ENCODE measurements at regions not wholly inside any gene's neighbourhood (a gene's known extent, or its start where the extent isn't known, plus 50 kb on each side); places are given as distances from the start of the nearest gene placed in this dataset.

DNA sequence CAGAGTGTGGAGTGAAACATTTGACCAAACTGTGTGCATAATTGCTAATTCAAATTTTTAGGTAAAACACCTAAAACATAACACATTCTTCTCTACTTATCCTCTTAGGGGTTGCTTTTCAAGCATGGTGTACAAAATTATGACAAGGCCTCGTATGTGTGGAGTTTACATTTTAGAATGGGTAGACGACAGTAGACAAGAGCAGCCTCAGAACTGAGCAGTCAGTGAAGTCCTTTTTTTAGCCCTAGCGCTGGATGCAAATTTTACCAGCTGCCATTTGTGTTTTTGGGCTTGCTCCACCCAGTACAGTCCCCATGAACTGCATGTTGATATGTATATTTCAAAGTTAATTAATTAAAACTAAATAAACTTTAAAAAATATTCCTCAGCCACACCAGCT is 64.7 kb upstream of the TOP3B start:
- ChIA-PET POLR2A (no interaction called here), CTCF (no interaction called here)

DNA sequence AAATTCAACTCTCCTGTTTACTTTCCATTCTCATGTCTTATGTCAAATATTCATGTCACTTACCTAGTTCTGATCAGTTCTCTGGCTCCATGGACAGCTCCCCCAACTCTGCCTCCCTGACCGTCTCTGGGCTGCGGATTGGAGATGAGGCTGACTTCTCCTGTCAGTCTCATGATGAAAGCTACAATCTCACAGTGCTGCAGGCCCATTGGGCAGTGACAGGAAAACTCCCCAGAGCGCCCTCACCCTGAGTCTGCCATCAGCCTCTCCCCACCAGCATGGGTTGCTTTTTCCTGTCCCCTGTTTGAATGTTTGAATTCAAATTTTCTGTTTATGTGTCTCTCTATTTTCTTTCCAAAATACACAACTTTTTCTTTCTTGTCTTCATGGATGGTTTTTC is 63.8 kb upstream of the TOP3B start:
- ChIA-PET POLR2A (no interaction called here), CTCF (no interaction called here)

DNA sequence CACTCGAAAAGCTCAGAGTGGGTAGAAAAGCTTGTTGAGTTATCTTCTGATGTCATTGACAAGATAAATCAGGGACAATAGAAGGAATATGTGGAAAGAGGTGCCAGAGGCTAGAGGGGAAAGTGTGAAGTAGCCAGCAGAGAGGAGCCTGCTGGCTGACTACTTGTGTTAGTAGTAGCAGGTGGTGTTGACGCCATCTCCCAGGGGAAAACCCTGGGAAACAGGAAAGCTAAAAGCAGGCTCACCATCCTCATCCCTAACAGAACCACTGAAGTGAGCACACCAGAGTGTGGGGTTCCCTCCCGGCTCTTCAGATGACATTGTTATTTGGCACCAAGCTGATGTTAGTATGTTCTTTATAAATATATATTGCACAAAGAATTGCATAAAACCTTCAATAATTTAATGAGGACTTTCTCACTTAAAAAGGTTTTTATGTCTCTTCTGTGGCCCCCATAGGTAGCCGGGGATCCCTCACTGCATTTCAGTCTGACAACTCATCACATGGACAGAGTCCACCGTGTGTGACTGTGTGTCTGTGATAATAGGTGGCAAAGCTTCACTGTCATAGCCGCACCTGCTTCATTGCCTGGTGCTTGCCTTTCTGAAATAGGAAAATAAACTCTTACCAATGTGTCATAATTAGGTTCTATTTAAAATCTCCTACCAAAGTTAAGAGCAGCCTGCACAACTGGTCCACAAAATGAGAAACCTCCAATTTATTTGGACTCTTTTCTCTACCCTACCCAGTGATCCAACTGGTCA is 63.2 kb upstream of the TOP3B start:
- POLR2A ChIA-PET: no interaction called here
- CTCF ChIA-PET: interaction anchor here (0.8 kb wide), 1 partner anchor 16 kb away, joined by 3 read pairs; no protein-coding TSS in a partner anchor

DNA sequence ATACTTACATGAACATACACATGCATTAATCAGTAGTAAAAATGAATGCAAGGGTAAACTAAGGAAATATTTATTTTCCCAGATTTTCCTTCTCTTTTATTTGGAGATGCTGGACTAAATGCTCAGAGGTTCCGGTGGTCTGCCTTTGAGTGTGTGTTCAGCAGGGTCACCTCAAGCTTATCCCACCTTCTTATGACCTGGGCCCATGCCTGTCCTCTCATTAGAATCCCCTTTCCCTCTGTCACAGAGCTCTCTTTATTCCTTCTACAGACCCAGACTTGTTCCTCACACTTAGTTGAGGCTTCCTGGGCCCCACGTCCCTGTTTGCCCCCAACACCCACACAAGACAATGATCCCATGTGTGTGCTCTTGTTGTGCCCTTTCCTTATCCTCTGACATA is 61.6 kb upstream of the TOP3B start:
- POLR2A ChIA-PET: no interaction called here
- CTCF ChIA-PET: no interaction called here

DNA sequence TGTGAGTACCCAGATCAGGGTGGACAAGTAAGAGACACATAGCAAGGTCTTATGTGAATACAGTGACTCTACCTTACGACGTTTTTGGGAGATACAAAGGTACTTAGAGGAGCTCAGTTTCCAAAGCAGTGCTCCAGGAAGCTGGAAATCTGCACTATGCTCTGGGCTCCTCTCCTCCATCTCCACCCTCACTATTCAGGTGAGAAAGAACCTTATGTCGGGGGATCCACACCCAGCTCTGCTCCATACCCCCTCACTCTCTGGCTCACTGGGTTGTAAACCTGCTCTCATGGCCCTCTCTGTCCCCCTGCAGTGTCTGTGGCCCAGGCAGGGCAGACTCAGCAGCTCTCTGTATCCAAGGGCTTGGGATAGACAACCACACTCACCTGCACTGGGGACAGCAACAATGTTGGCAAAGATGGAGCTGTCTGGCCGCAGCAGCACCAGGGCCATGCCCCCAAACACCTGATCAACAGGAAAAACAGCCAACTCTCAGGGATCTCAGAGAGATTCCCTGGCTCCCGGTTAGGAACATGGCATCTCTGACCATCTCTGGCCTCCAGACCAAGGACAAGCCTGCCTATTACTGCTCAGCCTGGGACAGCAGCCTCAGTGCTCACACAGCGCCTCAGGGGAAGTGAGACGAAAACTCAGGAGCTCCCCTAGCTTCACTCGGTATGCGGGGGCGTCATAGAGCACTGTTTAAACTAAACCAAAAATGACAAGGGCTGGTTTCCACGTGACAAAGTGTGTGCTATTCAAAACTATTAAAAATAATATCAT is 60.9 kb upstream of the TOP3B start:
- POLR2A ChIA-PET: no interaction called here
- CTCF ChIA-PET: interaction anchor here (0.7 kb wide), 1 partner anchor 9 kb away, joined by 3 read pairs; no protein-coding TSS in a partner anchor

DNA sequence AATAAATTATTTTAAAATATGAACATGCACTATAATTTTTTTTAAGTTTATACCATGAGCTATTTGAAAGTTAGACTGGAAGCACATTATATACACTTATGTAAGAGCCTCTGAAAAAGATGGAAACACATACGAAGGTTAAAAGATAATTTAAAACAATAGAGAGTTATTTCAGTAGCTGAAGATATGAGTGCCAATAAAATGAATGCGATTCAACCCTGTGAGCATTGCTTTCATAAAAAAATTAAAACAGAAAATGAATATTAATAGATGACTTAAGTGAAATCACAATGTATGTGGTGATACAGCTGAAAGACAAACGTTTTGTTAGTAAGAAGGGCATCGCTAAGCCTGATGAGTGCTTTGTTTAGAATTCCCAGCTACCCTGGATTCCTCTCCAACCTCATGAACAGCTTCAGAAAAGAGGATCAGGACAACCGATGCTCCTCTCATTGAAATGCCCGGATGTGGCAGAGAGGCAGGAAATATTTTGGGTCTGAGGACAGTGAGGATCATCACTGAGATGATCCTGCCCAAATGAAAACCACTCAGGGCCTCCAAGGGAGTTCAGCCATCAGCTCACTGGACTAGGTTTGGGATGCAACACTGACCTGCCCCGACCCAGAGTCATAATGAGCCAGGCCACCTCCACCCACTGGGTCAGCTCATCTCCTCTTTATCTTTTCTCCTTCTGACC is 60.2 kb upstream of the TOP3B start:
- ChIA-PET POLR2A (no interaction called here), CTCF (interaction anchor here (0.5 kb wide), 1 partner anchor 171 kb away, joined by 3 read pairs; no protein-coding TSS in a partner anchor)

DNA sequence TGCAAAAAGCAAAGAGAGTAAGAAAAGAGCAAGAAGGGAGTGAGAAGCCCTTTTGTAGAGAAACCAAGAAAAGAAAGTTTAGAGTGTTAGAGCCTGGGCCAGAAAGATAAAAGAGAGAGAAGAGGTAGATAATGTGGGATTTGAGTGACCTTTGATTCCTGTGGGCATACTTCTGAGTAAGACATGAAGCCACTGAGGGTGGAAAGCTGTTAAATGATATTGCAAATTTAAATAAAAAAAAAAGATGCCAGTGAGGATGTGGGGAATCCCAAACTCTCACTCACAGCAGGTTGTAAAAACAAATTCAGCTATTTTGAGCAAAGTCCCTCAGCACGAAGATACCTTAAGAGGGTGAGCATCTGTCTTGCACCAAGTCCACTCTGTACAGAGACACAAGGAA is 59.4 kb upstream of the TOP3B start:
- ChIA-PET POLR2A (no interaction called here), CTCF (no interaction called here)

DNA sequence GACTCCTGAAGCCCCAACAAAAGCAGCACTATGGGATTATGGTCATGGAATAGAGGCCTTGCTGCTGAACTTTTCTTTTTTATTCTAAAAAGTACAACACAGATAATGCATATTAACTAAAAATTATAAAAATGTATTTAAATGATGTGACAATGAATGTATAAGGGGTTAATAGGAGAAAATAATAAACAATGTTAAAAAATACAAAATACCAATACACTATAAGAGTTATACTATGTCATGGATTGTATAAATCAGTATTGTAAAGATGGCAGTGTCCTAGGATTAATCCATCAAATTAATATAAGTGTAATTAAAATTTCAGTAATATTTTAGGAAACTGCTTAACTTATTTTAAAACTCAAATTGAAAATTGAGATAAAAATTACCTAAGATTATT is 58.3 kb upstream of the TOP3B start:
- ChIA-PET CTCF (no interaction called here), POLR2A (no interaction called here)

DNA sequence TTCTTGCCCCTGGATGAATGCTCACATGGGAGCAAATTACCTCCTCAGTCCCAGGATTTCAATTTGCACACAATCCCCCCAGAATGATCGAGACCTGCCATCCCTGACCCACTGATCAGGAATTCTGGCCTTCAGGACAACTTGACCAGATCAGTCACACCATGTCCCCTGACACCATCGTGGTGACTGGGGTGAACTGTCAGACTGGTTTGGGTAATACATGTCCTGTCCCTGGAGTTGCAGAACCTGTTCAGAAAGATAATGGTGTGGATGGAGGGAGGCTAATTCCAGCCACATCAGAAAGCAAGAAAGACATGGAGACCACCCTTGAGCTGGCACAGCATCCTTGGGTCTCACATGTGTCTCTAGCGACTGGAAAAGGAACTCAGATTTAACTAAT is 57.9 kb upstream of the TOP3B start:
- CTCF ChIA-PET: no interaction called here
- POLR2A ChIA-PET: no interaction called here

DNA sequence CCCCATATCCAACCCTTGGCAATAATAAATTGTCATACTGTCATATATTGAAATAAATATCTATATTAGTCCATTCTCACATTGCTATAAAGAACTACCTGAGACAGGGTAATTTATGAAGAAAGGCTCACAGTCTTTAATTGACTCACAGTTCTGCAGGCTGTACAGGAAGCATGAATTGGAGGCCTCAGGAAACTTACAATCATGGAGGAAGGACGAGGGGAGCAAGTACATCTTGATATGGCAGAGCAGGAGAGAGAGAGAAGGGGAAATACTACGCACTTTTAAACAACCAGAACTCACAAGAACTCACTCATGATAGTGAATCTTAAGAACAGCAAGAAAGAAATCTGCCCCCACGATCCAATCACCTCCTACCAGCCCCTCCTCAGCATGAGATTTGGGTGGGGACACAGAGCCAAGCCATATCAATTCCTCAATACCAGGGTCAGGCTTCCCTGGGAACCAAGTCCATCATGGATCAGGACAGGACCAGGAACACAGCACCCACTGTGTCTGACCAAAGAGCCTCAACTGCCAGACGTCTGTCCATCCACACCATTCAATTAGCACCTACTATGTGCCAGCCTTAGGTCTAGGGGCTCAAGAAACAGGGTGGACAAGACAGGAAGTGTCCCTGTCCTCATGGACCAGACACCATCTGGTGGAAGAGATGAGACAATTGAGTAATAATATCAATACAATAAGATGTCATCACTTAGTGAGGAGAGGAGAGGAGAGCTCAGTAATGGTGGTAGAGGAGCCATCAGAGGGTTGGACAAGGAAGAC is 56.9 kb upstream of the TOP3B start:
- ChIA-PET POLR2A (no interaction called here), CTCF (no interaction called here)

DNA sequence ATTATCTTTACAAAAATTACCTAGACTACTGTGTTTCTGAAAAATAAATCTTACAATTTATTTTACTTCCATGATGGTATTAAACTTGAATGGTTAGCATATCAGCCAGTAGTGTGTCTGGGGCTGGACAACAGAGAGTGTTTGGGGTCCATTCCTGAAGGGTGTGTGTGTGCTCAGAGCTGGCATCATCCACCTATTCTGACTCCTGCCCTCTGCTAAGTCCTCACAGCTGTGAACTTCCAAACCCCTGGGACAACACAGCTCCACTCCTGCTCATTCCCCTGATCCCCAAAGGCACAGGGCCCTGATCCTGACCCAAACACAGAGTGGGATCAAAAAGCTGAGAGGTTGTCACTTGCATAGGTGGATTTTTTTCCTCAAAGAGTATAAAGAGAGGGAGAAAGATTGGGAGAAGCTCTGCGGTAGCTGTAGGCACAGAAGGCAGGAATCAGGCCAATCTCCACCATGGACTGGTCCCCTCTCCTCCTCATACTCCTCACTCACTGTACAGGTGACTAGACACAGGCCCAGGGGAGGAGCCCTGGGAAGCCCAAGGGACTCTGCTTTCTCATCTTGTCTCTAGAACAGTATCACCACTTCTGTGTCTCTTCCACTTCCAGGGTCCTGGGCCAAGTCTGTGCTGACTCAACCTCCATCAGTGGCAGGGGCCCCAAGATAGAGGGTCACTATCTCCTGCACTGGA is 55.7 kb upstream of the TOP3B start:
- ChIA-PET POLR2A (no interaction called here), CTCF (no interaction called here)

DNA sequence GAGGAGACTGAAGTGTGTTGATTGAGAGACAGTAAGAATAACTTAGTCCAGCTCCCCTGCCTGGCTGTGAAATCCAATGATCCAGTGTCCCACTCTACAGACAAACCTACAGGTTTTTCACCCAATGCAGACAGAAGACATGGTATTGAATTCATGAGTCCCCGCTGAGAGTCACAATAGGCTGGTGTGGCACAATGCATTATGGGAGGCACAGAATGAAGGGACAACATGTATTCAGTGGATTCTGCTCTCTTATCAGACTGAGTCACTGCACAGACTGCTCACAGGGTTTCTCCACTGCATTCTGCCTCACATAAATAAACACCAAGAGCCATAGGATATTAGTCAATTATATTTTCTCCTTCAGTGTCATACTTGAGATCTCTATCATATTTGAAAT is 55.2 kb upstream of the TOP3B start:
- POLR2A ChIA-PET: no interaction called here
- CTCF ChIA-PET: no interaction called here

DNA sequence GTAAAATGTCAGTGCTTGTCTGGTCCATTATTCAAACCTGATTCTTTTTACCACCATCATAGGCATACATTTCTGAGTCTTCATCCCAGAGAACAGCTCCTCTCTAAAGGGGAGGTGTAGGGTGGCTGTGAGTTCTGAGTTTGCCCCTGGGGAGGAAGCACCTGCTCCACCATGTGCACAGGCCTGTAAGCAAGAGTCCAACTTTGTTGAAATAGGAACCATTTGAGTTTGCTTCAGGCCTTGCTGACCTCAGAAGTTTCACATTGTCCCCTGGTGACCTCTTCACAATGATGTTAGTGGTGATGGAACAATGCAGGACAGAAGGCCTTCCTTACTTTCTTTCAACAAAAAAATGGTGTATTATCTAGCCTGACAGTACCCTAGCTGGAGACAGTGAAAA is 54.6 kb upstream of the TOP3B start:
- POLR2A ChIA-PET: no interaction called here
- CTCF ChIA-PET: no interaction called here

DNA sequence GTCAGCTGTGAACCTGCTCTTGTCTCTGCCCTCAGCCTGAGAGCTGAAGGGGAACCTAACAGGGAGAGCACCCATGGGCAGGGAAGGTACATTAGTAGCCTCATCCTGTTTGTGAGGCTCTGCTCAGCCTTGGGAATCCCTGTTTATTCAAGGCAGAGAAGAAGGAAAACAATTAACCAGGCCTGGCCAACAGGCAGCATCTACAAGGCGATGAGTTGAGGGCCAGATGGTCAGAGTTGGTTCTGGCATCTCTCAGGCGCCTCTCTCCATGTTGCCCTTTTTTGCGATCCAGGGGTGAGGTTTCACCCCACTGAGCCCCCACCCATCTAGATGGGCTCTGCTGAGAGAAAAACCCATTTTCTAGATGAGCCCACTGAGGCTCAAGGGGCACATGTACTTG is 54.0 kb upstream of the TOP3B start:
- ChIA-PET POLR2A (no interaction called here), CTCF (no interaction called here)

DNA sequence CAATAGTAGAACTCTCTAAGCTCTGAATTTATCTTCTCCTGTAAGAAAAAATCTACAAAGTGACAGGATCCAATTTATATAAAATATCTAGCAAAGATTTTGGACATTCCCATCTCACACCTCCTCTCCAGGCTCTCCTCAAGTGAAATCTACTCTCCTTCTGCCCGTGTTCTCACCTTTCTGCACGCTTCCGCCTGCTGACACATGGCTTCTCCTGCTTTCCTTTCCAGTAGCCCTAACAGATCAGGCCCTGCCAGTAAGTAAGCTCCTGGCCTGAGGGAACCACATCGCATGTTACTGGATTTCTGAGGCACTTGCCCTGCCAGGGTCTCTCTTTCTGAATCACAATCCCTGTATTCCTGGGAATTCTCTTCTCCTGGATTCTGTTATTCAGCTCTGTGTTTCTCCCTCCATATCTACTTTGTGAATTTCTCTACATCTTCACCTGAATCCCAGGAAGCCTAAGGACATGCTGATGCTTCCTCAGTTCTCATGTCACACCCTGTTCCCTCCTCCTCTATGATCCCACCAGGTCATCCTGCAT is 53.3 kb upstream of the TOP3B start:
- CTCF ChIA-PET: interaction anchor here (0.8 kb wide), 1 partner anchor 25 kb away, joined by 3 read pairs; no protein-coding TSS in a partner anchor
- POLR2A ChIA-PET: interaction anchor here (0.6 kb wide), 1 partner anchor 16 kb away, joined by 3 read pairs; no protein-coding TSS in a partner anchor

DNA sequence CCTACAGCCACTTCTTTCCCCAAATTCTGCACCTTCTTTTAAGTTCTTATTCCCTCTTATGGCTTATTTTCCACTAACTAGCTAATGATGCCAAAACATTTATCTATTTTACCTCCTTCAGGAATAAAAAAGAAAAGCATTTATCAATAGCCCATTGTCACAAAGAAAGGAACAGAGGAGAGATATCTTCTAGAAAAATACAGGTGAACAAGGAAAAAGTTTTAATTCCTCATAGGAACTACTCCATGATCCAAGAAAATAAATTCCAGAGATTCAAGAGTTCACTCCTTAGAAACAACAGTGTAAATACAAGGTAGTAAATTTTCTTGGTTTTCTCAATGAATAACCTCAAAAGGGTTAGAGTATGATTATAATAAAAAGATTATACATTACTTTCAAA is 52.6 kb upstream of the TOP3B start:
- ChIA-PET POLR2A (interaction anchor here (0.6 kb wide), 1 partner anchor 17 kb away, joined by 3 read pairs; no protein-coding TSS in a partner anchor), CTCF (interaction anchor here (0.8 kb wide), 1 partner anchor 26 kb away, joined by 3 read pairs; no protein-coding TSS in a partner anchor)

DNA sequence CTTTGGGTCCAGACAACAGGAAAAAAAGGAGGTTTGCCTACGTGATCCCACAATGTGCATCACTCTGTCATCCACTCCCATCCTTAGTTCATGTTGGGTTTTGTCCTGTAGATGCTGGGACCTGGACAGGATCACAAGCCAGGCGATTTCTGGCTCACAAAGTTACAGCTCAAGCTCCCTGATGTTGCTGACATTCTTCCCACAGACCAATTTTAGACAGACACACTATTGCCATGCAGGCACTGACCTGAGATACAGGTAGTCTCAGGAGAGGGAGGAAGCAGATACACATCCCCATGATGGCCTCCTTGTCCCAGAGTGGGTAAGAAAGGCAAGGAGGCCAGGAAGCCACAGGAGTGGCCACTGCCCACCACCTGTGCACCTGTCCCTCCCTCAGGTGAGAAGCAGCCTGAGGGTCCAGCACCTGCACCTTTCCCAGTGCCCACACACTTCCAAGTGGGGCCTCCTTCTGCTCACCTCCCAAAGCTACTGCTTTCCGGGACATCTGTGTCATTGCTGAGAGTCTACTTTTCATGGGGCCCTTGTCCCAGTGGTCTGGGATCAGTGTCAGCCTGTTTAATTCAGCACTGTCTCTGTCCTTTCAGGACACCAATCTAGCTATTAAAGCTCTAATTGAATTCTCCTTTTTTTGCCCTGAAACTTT is 52.0 kb upstream of the TOP3B start:
- POLR2A ChIA-PET: no interaction called here
- CTCF ChIA-PET: interaction anchor here (0.8 kb wide), 1 partner anchor 26 kb away, joined by 3 read pairs; no protein-coding TSS in a partner anchor

DNA sequence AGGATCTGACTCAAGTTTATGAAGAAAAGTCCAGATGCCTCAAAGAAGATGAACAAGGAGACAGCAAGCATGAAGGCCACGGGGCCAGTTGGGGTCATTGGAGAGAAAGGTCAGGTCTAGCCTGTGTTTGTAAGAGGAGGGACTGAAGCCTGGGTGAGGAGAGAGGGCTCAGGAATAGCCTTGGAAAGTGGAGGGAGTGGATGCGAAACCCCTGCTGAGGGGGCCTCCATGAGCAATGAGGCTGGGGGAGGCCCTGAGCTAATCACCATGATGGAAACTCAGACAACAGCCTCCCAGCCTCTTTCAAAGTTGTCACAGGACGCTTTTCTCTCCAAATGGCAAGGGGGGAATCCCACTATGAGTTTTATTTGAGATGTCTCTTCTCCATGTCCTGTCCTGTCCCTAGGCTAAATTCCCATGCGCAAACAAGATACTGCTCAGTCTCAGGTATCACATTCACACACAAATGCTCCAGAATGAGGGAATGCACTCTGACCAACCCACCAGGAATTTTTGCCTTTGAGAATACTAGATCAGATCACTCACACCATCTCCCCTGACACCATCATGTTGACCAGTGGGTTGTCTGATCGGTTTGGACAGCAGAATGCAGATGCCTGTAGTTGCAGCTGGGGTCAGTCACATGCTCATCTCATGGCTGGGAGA is 51.3 kb upstream of the TOP3B start:
- CTCF ChIA-PET: no interaction called here
- POLR2A ChIA-PET: no interaction called here
